Glutamatergic neuron (in vitro differentiated cells): ENCODE measurements at regions not wholly inside any gene's neighbourhood (a gene's known extent, or its start where the extent isn't known, plus 50 kb on each side); places are given as distances from the start of the nearest gene placed in this dataset.

ENCODE experiments used
- DNase-seq: peaks from one replicate; pipeline ENCODE4 v3.0.0; 2022
- H3K27ac Mint-ChIP-seq: one replicate; pipeline ENCODE4 v1.8.0; 2020; ENCODE audit warnings: mild to moderate bottlenecking, mixed read lengths, inconsistent platforms; ENCODE audit not compliant: unreplicated experiment
- H3K27me3 Mint-ChIP-seq: one replicate; pipeline ENCODE4 v1.8.0; 2020; ENCODE audit warnings: mild to moderate bottlenecking, moderate library complexity, mixed read lengths, inconsistent platforms; ENCODE audit not compliant: unreplicated experiment
- H3K36me3 Mint-ChIP-seq: one replicate; pipeline ENCODE4 v1.8.0; 2020; ENCODE audit warnings: mild to moderate bottlenecking, mixed read lengths, inconsistent platforms; ENCODE audit not compliant: unreplicated experiment
- H3K4me1 Mint-ChIP-seq: one replicate; pipeline ENCODE4 v1.8.0; 2020; ENCODE audit warnings: mild to moderate bottlenecking, low read depth, mixed read lengths, inconsistent platforms; ENCODE audit not compliant: unreplicated experiment
- H3K4me3 Mint-ChIP-seq: one replicate; pipeline ENCODE4 v1.8.0; 2020; ENCODE audit warnings: mild to moderate bottlenecking, mixed read lengths, inconsistent platforms; ENCODE audit not compliant: unreplicated experiment
- H3K9me3 Mint-ChIP-seq: one replicate; pipeline ENCODE4 v1.8.0; 2020; ENCODE audit warnings: mild to moderate bottlenecking, moderate library complexity, mixed read lengths, inconsistent platforms; ENCODE audit not compliant: unreplicated experiment
- CTCF ChIP-seq: fragments of 200-600 bp; sonication (generic); IDR thresholded peaks from one replicate; pipeline ENCODE4 v1.5.0; 2021; ENCODE audit not compliant: partially characterized antibody, unreplicated experiment

- H3K9me3 Mint-ChIP-seq = no peaks in the 10 kb centered on the region
- no peaks in the 10 kb centered on the region for H3K36me3 Mint-ChIP-seq
- H3K27me3 Mint-ChIP-seq = no peaks in the 10 kb centered on the region
- DNase-seq = no peak
- H3K4me1 Mint-ChIP-seq = no peaks in the 10 kb centered on the region
- no peak for TF ChIP-seq CTCF
- no peak overlapping the region for H3K4me3 Mint-ChIP-seq
- no peak overlapping the region for H3K27ac Mint-ChIP-seq
These were observed 577.0 kb upstream of the KCNMB2 start for GRCh38 chr3:177959188-177959587.

DNA sequence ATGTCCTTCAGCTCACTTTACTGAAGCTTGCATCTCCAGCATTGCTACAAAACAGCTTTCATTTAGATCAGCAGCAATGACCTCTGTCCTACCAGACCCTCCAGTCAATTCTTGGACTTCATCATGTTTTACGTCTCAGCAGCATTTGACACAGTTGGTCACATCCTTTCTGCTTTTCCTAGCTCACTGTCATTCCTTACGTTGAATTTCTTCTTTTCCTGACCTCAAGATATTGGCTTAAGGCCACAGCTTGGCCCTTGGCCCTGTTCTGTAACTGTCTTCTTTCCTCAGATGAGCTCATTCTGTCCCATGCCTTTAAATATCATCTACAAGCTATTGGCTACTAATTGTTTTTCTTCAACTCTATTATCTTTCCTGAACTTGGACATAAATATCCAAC is 576.2 kb upstream of the KCNMB2 start:
- H3K27ac Mint-ChIP-seq = no peak overlapping the region
- H3K4me1 Mint-ChIP-seq = no peaks in the 10 kb centered on the region
- H3K36me3 Mint-ChIP-seq = no peaks in the 10 kb centered on the region
- H3K9me3 Mint-ChIP-seq = no peaks in the 10 kb centered on the region
- no peaks in the 10 kb centered on the region for H3K27me3 Mint-ChIP-seq
- no peak for TF ChIP-seq CTCF
- DNase-seq = no peak
- H3K4me3 Mint-ChIP-seq = no peak overlapping the region

DNA sequence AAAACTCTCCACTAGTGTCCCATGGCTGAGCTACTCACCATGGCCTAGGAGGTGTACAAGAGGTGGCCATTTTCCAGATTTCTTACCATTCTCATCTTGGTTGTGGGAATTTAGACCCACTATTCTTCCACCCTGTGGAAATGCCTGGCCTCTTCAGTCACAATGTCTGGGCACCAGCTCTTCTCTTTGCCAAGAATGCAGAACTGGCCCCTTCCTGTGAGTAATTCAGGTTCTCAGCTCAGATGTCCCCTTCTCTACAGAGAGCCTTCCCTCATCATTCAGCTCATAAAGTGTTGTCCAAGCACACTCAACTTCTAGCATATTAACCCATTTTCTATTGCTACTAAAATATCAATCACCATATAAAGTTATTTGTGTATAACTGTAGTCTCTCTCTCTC is 575.5 kb upstream of the KCNMB2 start:
- Mint-ChIP-seq H3K4me1 (no peaks in the 10 kb centered on the region), H3K27me3 (no peaks in the 10 kb centered on the region)

DNA sequence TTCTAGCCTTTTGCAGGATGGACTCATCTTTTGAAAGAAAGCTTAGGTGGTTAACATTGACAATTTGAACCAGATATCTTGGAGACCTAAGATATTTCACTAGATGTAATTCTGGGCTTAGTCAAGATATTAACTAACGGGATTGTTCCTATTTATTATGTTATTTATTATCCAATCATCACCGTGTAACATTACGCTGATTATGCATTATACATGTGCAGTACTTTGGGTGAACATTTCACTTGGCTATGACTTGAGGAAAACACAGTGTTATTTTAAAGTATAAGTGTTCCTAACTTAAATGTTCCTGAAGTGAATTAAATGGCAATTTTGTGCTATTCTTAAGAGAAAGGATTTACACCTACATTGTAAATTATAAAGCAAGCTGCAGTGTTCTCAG is 574.5 kb upstream of the KCNMB2 start:
- Mint-ChIP-seq H3K4me3 (no peak overlapping the region), H3K27ac (no peak overlapping the region), H3K4me1 (no peaks in the 10 kb centered on the region), H3K27me3 (no peaks in the 10 kb centered on the region), H3K36me3 (no peaks in the 10 kb centered on the region), H3K9me3 (no peaks in the 10 kb centered on the region)
- TF ChIP-seq CTCF = no peak
- DNase-seq = no peak

More for the DNA sequence above, 575.5 kb upstream of the KCNMB2 start:
- Mint-ChIP-seq H3K27ac (no peak overlapping the region), H3K4me3 (no peak overlapping the region), H3K9me3 (no peaks in the 10 kb centered on the region), H3K36me3 (no peaks in the 10 kb centered on the region)
- no peak for TF ChIP-seq CTCF
- no peak for DNase-seq

DNA sequence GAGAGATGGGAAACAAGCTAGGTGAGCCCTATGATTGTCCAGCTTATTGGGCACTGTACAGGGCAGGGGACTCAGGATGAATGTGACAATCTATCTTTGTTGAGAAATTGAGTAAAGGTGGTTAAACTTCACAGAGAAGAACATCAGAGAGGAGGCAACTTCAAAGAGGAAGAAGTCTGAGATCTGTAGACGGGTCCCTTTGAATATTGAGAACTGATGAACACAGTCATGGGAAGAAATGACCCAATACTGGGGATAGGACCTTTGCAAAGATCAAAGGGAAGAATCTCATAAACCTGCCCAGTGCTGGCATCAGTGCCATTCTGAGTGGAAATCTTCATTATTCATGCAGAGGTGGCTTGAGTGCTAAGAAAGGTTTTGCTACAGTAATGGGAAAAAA is 569.7 kb upstream of the KCNMB2 start:
- no peaks in the 10 kb centered on the region for H3K36me3 Mint-ChIP-seq

More for the DNA sequence above, 569.7 kb upstream of the KCNMB2 start:
- H3K4me3 Mint-ChIP-seq = no peak overlapping the region
- no peaks in the 10 kb centered on the region for H3K9me3 Mint-ChIP-seq
- H3K27ac Mint-ChIP-seq = no peak overlapping the region
- H3K27me3 Mint-ChIP-seq = no peaks in the 10 kb centered on the region
- no peaks in the 10 kb centered on the region for H3K4me1 Mint-ChIP-seq
- DNase-seq = no peak
- no peak for TF ChIP-seq CTCF
